CD8-positive, alpha-beta memory T cell (primary cell): ENCODE measurements at regions not wholly inside any gene's neighbourhood (a gene's known extent, or its start where the extent isn't known, plus 50 kb on each side); places are given as distances from the start of the nearest gene placed in this dataset.

Experiments used
- CTCF ChIA-PET: fragments of 350-600 bp; sonication (Branson Sonifier 250); formaldehyde crosslinking; loops from one replicate; lab custom pipeline; 2021; ENCODE audit warnings: antibody characterized with exemption; lab: Charles Lee
- POLR2A ChIA-PET: fragments of 350-600 bp; sonication (Branson Sonifier 250); formaldehyde crosslinking; loops from one replicate; lab custom pipeline; 2021; ENCODE audit warnings: antibody characterized with exemption; lab: Charles Lee
- DNase-seq, 5 donors: peaks; one replicate each; pipeline versions ENCODE4 v3.0.0 to v3.0.0-alpha.2; 2020 to 2022; ENCODE audit warnings: mixed read lengths in 1 of 5
- H3K27ac ChIP-seq: one replicate; pipeline ENCODE4 v1.7.0; 2013; ENCODE audit warnings: low read depth, mild to moderate bottlenecking, low read length, moderate library complexity
- H3K27me3 ChIP-seq: 2 replicates; pipeline ENCODE4 v1.7.0; 2013; ENCODE audit warnings: low read length, mild to moderate bottlenecking; ENCODE audit not compliant: insufficient read depth, poor library complexity, severe bottlenecking
- H3K36me3 ChIP-seq: 2 replicates; pipeline ENCODE4 v1.7.0; 2013; ENCODE audit warnings: mild to moderate bottlenecking, low read length, moderate library complexity; ENCODE audit not compliant: insufficient read depth
- H3K4me1 ChIP-seq: 2 replicates; pipeline ENCODE4 v1.7.0; 2013; ENCODE audit warnings: mild to moderate bottlenecking, low read length, moderate library complexity; ENCODE audit not compliant: insufficient read depth
- H3K4me3 ChIP-seq: 2 replicates; pipeline ENCODE4 v1.7.0; 2013; ENCODE audit warnings: mild to moderate bottlenecking, low read length
- H3K9me3 ChIP-seq: 2 replicates; pipeline ENCODE4 v1.7.0; 2013; ENCODE audit warnings: mild to moderate bottlenecking, low read length
- H3K27ac Mint-ChIP-seq, 8 donors: one replicate each; pipeline ENCODE4 v1.8.0; 2020 to 2021; ENCODE audit warnings: mixed read lengths in 8 of 8, mild to moderate bottlenecking in 6 of 8, inconsistent platforms in 3 of 8, moderate library complexity in 3 of 8
- H3K27me3 Mint-ChIP-seq, 2 donors: one replicate each; pipeline ENCODE4 v1.8.0; 2020 to 2021; ENCODE audit warnings: mixed read lengths in 2 of 2, mild to moderate bottlenecking in 1 of 2, moderate library complexity in 1 of 2
- H3K36me3 Mint-ChIP-seq, 3 donors: one replicate each; pipeline ENCODE4 v1.8.0; 2020 to 2021; ENCODE audit warnings: mixed read lengths in 3 of 3, inconsistent platforms in 1 of 3, mild to moderate bottlenecking in 1 of 3
- H3K4me1 Mint-ChIP-seq, 3 donors: one replicate each; pipeline ENCODE4 v1.8.0; 2020 to 2021; ENCODE audit warnings: mixed read lengths in 3 of 3, inconsistent platforms in 1 of 3, mild to moderate bottlenecking in 1 of 3
- H3K4me3 Mint-ChIP-seq, 7 donors: one replicate each; pipeline ENCODE4 v1.8.0; 2020 to 2021; ENCODE audit warnings: mixed read lengths in 7 of 7, mild to moderate bottlenecking in 6 of 7, moderate library complexity in 4 of 7, inconsistent platforms in 2 of 7
- H3K9me3 Mint-ChIP-seq, 5 donors: one replicate each; pipeline ENCODE4 v1.8.0; 2020 to 2022; ENCODE audit warnings: mixed read lengths in 5 of 5, mild to moderate bottlenecking in 3 of 5, moderate library complexity in 2 of 5, inconsistent platforms in 1 of 5

- Histone ChIP-seq H3K27ac (no peak overlapping the region), H3K4me1 (no peaks in the 10 kb centered on the region), H3K27me3 (no peaks in the 10 kb centered on the region), H3K9me3 (no peaks in the 10 kb centered on the region), H3K36me3 (no peaks in the 10 kb centered on the region), H3K4me3 (no peak overlapping the region)
- peaks cover 0 to 36% (median 0%) of the 10 kb centered on the region in 3 donors for H3K36me3 Mint-ChIP-seq
- POLR2A ChIA-PET = no interaction called here
- peaks cover 0 to 50% (median 17%) of the 10 kb centered on the region in 5 donors for H3K9me3 Mint-ChIP-seq
- H3K4me1 Mint-ChIP-seq = no peaks in the 10 kb centered on the region
- no peak overlapping the region for H3K27ac Mint-ChIP-seq
- H3K27me3 Mint-ChIP-seq = peaks cover 12 to 24% of the 10 kb centered on the region in 2 donors
- CTCF ChIA-PET = no interaction called here
- DNase-seq = no peak
- H3K4me3 Mint-ChIP-seq = no peak overlapping the region
Measured at GRCh38 chr2:19282305-19282704, 76.1 kb downstream of the OSR1 start.

- POLR2A ChIA-PET = no interaction called here
- Histone ChIP-seq H3K27ac (no peak overlapping the region), H3K9me3 (no peaks in the 10 kb centered on the region), H3K4me1 (no peaks in the 10 kb centered on the region), H3K36me3 (no peaks in the 10 kb centered on the region), H3K4me3 (no peak overlapping the region), H3K27me3 (no peaks in the 10 kb centered on the region)
- Mint-ChIP-seq H3K9me3 (peaks cover 0 to 22% (median 4%) of the 10 kb centered on the region in 5 donors), H3K27ac (no peak overlapping the region), H3K4me1 (no peaks in the 10 kb centered on the region), H3K36me3 (peaks cover 0 to 9% (median 0%) of the 10 kb centered on the region in 3 donors), H3K27me3 (peaks cover 0 to 2% of the 10 kb centered on the region in 2 donors), H3K4me3 (no peak overlapping the region)
- no peak for DNase-seq
- CTCF ChIA-PET = no interaction called here
Measured at GRCh38 chr2:19274439-19274838, 84.0 kb downstream of the OSR1 start.

GRCh38 chr2:19272941-19273470 lies 85.4 kb downstream of the OSR1 start:
- no peaks in the 10 kb centered on the region for H3K36me3 Mint-ChIP-seq
- H3K27ac Mint-ChIP-seq = no peak overlapping the region
- Histone ChIP-seq H3K9me3 (no peaks in the 10 kb centered on the region), H3K27me3 (no peaks in the 10 kb centered on the region), H3K27ac (no peak overlapping the region), H3K4me1 (no peaks in the 10 kb centered on the region), H3K36me3 (no peaks in the 10 kb centered on the region), H3K4me3 (no peak overlapping the region)
- no peak for DNase-seq
- ChIA-PET POLR2A (no interaction called here), CTCF (no interaction called here)
- peaks cover 0 to 15% (median 0%) of the 10 kb centered on the region in 5 donors for H3K9me3 Mint-ChIP-seq
- peaks cover 0 to 2% of the 10 kb centered on the region in 2 donors for H3K27me3 Mint-ChIP-seq
- no peak overlapping the region for H3K4me3 Mint-ChIP-seq
- no peaks in the 10 kb centered on the region for H3K4me1 Mint-ChIP-seq

- Mint-ChIP-seq H3K4me1 (no peaks in the 10 kb centered on the region), H3K4me3 (no peak overlapping the region), H3K9me3 (peaks cover 0 to 15% (median 0%) of the 10 kb centered on the region in 5 donors), H3K27ac (no peak overlapping the region), H3K36me3 (no peaks in the 10 kb centered on the region), H3K27me3 (peaks cover 0 to 2% of the 10 kb centered on the region in 2 donors)
- Histone ChIP-seq H3K9me3 (no peaks in the 10 kb centered on the region), H3K27me3 (no peaks in the 10 kb centered on the region), H3K36me3 (no peaks in the 10 kb centered on the region), H3K4me1 (no peaks in the 10 kb centered on the region), H3K27ac (no peak overlapping the region), H3K4me3 (no peak overlapping the region)
- DNase-seq = no peak
- ChIA-PET POLR2A (no interaction called here), CTCF (no interaction called here)
Measured at GRCh38 chr2:19272039-19272438, 86.4 kb downstream of the OSR1 start.

GRCh38 chr2:19264852-19265251 lies 93.6 kb downstream of the OSR1 start:
- Mint-ChIP-seq H3K36me3 (peaks cover 0 to 2% (median 0%) of the 10 kb centered on the region in 3 donors), H3K27ac (no peak overlapping the region), H3K27me3 (peaks cover 6 to 12% of the 10 kb centered on the region in 2 donors), H3K4me1 (no peaks in the 10 kb centered on the region), H3K4me3 (no peak overlapping the region), H3K9me3 (peaks cover 0 to 17% (median 0%) of the 10 kb centered on the region in 5 donors)
- Histone ChIP-seq H3K4me1 (no peaks in the 10 kb centered on the region), H3K9me3 (no peaks in the 10 kb centered on the region), H3K36me3 (no peaks in the 10 kb centered on the region), H3K27me3 (no peaks in the 10 kb centered on the region), H3K27ac (no peak overlapping the region), H3K4me3 (no peak overlapping the region)
- ChIA-PET POLR2A (no interaction called here), CTCF (no interaction called here)
- no peak for DNase-seq

- no peak overlapping the region for H3K4me3 ChIP-seq
- no peaks in the 10 kb centered on the region for H3K4me1 ChIP-seq
- POLR2A ChIA-PET = no interaction called here
- no peaks in the 10 kb centered on the region for H3K36me3 ChIP-seq
- CTCF ChIA-PET = no interaction called here
- Mint-ChIP-seq H3K27me3 (peaks cover 6 to 12% of the 10 kb centered on the region in 2 donors), H3K4me1 (no peaks in the 10 kb centered on the region), H3K9me3 (peaks cover 0 to 19% (median 0%) of the 10 kb centered on the region in 5 donors), H3K4me3 (no peak overlapping the region), H3K36me3 (peaks cover 0 to 8% (median 2%) of the 10 kb centered on the region in 3 donors), H3K27ac (no peak overlapping the region)
- no peak overlapping the region for H3K27ac ChIP-seq
- H3K9me3 ChIP-seq = no peaks in the 10 kb centered on the region
- DNase-seq = no peak
- no peaks in the 10 kb centered on the region for H3K27me3 ChIP-seq
Measured at GRCh38 chr2:19262150-19262549, 96.3 kb downstream of the OSR1 start.

GRCh38 chr2:19261061-19261460 lies 97.4 kb downstream of the OSR1 start:
- Mint-ChIP-seq H3K27me3 (peaks cover 6 to 16% of the 10 kb centered on the region in 2 donors), H3K9me3 (peaks cover 0 to 19% (median 5%) of the 10 kb centered on the region in 5 donors), H3K4me1 (no peaks in the 10 kb centered on the region), H3K36me3 (peaks cover 0 to 8% (median 2%) of the 10 kb centered on the region in 3 donors), H3K4me3 (no peak overlapping the region), H3K27ac (no peak overlapping the region)
- H3K9me3 ChIP-seq = no peaks in the 10 kb centered on the region
- ChIA-PET POLR2A (no interaction called here), CTCF (no interaction called here)
- DNase-seq = no peak
- no peak overlapping the region for H3K27ac ChIP-seq
- no peaks in the 10 kb centered on the region for H3K4me1 ChIP-seq
- no peak overlapping the region for H3K4me3 ChIP-seq
- H3K27me3 ChIP-seq = no peaks in the 10 kb centered on the region
- no peaks in the 10 kb centered on the region for H3K36me3 ChIP-seq

GRCh38 chr2:19256121-19256601 lies 102.3 kb downstream of the OSR1 start:
- Mint-ChIP-seq H3K4me1 (no peaks in the 10 kb centered on the region), H3K9me3 (peaks cover 0 to 19% (median 5%) of the 10 kb centered on the region in 5 donors), H3K27ac (no peak overlapping the region), H3K36me3 (peaks cover 0 to 15% (median 2%) of the 10 kb centered on the region in 3 donors), H3K4me3 (no peak overlapping the region), H3K27me3 (peaks cover 4% of the 10 kb centered on the region in 2 donors)
- H3K27me3 ChIP-seq = no peaks in the 10 kb centered on the region
- no peaks in the 10 kb centered on the region for H3K4me1 ChIP-seq
- DNase-seq = no peak
- ChIA-PET CTCF (no interaction called here), POLR2A (no interaction called here)
- no peak overlapping the region for H3K4me3 ChIP-seq
- no peak overlapping the region for H3K27ac ChIP-seq
- no peaks in the 10 kb centered on the region for H3K36me3 ChIP-seq
- no peaks in the 10 kb centered on the region for H3K9me3 ChIP-seq
